Stimulated activated CD8-positive, alpha-beta memory T cell treated with anti-CD3 and anti-CD28 coated beads, Interleukin-4, amount 100 ng/mL, for 4 hours (primary cell): ENCODE measurements at regions not wholly inside any gene's neighbourhood (a gene's known extent, or its start where the extent isn't known, plus 50 kb on each side); places are given as distances from the start of the nearest gene placed in this dataset.

Experiments
- DNase-seq, 2 donors: peaks; one replicate each; pipeline ENCODE4 v3.0.0-alpha.2; 2020; ENCODE audit warnings: low read depth in 2 of 2, low spot score in 1 of 2

DNA sequence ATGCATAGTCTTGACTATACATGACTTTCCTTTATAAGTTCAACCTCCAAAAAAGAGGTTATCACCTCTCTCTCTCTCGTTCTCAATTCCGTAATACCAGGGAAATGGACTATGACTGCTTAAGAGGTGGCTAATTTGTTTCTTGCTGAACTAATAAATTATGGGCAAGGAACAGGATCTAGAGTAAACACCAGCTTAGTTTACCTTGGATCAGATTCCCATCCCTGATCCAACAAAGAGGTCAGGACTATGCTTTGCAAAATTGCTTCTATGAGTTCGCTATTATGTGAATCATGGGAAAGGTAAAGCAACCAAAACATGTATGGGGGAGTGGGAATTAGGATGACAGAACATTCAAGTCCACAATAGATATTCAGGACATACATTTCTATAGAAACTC is 630.7 kb downstream of the HACE1 start:
- DNase-seq, result no peak

GRCh38 chr6:104227508-104227907 is 632.2 kb downstream of the HACE1 start:
- DNase-seq, result no peak

- DNase-seq, result no peak
These were observed 632.8 kb downstream of the HACE1 start for GRCh38 chr6:104226790-104227446.

DNA sequence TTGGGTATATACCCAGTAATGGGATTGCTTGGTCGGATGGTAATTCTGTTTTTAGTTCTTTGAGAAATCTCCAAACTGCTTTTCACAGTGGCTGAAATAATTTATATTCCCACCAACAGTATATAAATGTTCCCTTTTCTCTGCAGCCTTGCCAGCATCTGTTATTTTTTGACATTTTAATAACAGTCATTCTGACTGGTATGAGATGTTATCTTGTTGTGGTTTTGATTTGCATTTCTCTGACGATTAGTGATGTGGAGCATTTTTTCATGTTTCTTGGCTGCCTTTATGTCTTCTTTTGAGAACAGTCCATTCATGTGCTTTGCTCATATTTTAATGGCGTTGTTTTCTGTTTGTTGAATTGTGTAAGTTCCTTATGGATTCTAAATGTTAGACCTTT is 641.6 kb downstream of the HACE1 start:
- DNase-seq, result no peak

DNA sequence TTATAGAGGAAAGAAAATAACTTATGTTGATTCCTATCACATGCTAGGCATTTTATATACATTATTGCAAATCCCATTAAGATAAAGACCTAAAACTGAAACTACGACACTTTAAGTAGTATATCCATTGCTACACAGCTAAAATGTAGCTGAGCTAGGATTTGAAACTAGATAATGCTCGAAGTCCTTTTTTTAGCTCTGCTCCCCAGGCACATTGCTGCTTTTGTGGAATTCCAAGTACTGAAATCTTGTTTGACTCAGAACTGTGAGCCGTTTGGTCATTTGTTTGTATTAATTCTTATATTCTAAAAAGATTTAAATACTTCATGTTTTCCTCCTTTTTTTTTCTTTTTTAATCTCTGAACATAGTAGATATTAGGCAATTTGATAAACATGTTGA is 644.8 kb downstream of the HACE1 start:
- no peak for DNase-seq

DNA sequence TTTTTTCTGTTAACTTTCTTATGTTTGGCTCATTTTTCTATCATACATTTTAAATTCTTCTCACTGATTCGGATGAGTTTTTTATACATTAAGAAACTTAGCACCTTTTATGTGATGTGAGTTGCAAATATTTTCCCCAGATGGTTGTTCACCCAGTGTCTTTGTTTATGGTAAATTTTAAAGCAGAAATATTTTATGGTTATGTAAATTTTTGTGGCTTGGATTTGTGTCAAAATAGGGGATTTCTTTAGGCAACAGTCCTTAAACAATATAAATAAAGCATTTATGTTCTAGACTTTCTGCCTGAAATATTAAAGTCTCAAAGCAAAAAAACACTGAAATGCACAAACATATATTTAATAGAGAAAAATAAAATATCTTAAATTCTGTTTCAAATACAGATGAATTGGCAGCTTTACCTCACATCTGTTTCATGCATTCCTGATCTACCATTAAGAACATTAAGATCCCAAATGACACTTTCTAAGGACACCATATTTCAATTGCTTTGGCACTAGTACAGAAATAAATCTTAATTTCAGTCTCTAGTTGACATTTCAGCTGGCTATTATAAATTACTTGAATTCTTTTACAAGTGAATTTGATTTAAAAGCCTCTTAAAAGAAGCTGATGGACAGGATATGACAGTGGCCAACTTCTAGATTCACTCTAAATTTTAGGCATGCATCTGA is 646.6 kb downstream of the HACE1 start:
- DNase-seq, result no peak

- DNase-seq, result no peak
These were observed 652.1 kb downstream of the HACE1 start for GRCh38 chr6:104207635-104208034.

DNA sequence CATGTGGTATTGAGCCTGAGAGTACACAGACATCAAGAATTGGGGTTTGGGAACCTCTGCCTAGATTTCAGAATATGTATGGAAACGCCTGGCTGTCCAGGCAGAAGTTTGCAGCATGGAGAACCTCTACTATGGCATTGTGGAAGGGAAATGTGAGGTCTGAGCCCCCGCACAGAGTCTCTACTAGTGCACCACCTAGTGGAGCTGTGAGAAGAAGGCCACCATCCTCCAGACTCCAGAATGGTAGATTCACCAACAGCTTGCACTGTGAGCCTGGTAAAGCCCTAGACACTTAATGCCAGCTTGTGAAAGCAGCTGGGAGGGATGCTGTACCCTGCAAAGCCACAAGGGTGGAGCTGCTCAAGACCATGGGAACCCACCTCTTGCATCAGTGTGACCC is 658.2 kb downstream of the HACE1 start:
- no peak for DNase-seq

DNA sequence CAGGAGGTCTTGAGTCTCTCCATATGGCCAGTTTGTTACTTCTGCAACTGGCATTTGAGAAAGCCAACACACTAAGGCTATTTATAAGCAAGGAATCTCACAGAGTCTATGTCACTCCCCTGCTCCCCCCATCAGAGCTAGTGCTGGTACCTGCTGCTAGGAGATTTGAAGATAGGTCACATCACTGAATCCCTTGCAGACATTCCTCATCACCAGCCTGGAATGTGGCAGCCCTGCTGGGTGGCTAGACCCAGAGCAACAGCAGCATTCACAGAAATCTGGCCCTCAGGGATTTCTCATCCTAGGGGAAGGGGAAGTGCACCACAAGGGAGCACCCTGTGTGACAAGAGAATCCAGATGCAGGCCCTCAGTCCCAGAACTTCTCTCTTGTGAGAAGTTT is 672.1 kb downstream of the HACE1 start:
- DNase-seq, result no peak

DNA sequence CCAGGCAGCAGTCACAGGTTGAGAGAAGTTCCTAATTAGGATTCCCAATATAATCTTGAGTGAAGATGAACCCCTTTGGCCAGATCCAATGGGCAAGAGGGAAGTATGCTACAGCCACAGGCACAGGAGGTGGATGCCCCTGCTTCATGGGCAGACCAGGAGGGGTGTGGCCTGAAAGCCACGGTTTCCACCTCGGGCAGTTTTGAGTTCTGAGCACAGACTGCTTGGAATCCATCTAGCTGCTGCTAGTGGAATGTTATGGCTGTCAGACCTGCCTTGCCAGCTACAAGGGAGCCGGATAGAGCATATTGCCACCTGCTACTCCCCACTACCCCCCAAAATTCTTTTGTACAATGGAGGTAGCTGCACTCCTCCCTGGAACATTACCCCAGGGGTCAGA is 672.9 kb downstream of the HACE1 start:
- no peak for DNase-seq

DNA sequence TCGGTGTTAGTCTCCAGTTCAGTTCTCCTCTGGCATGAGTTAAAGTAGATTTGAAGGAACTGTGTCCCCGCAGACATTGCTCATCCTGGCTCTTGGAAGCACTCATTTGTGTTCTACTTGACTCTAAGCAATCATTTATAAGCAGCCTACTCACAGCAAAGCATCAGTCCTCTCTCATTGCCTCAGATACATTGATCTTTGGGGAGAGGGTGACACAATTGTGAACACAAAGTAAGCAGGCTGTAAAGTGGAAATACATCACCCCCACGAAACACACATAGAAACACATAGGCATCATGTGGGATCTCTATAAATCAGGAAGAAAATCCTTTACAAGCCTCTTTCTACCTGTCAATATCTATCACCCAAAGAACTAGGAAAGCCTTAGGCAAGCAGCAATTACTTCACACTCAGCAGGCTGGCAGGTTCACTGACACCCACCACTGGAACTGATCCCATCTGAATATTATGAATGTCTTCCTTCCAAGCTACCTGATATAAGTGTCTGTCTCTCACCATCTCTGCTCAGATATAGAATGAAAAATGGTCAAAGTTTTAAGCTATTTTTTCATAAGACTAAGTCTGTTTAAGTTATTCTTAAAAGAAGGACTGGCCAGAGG is 675.8 kb downstream of the HACE1 start:
- DNase-seq, result no peak

DNA sequence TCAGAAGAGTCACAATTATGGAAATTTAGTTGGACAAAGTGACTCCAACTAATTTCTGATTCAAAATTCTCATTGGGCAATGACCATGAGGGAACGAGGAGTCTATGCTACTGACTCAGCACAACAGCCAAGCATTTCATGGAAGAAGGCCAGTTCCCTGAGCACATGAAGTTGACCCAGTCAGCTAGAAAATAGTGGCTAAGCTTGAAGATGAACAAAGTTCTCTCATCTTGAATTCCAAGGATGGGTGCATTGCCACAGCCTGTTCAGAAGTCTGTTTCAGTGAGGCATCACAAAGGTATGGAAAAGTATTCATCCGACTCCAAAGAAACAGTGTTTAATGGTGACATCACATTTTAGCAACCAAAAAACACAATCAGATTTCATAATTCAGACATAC is 676.9 kb downstream of the HACE1 start:
- no peak for DNase-seq

DNA sequence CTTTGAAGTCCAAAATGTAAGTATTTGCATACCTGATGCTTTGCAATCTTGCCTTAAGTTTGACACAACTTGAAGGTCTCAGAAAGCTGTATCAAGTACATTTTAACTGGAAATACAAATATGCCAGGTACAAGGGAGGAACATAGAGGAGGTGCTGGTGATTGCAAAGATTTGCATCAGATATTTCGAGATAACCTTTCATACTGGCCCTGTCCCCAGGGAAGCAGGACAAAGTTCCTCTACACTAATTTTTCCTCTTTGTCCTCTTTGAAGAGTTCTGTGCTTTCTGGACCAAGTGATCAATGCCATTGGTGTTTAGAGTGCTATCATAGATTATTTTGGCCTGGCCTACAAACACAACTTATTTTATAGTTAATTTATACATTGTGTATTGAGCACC is 686.1 kb downstream of the HACE1 start:
- no peak for DNase-seq

- no peak for DNase-seq
These were observed 689.3 kb downstream of the HACE1 start for GRCh38 chr6:104170401-104170800.

GRCh38 chr6:104166055-104166668 is 693.6 kb downstream of the HACE1 start:
- DNase-seq, result no peak

DNA sequence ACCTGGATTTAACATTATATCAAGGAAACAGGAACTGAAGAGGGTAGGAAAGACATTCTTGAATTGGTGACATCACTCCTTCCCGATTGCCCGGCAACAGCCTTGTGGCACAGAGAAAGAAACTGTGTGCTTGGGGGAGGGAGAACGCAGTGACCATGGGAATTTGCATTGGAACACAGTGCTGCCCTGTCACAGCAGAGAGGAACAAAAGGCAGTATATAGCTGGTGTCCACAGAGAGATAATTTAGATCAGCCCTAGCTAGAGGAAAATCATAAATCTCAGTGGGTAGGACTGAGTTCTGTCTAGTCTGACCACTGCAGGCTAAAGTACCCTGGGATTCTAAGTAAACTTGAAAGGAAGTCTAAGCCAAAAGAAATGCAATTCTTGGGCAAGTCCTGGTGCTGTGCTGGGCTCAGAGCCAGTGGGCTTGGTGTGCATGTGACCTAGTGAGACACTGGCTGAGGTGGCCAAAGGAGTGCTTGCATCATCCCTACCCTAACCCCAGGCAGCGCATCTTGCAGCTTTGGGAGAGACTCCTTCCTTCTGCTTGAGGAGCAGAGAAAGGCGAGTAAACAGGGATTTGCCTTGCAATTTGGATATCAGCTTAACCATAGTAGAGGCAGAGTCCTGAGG is 697.6 kb downstream of the HACE1 start:
- DNase-seq, result no peak

GRCh38 chr6:104159045-104159618 is 700.6 kb downstream of the HACE1 start:
- no peak for DNase-seq

GRCh38 chr6:104143757-104144156 is 716.0 kb downstream of the HACE1 start:
- DNase-seq, result no peak

DNA sequence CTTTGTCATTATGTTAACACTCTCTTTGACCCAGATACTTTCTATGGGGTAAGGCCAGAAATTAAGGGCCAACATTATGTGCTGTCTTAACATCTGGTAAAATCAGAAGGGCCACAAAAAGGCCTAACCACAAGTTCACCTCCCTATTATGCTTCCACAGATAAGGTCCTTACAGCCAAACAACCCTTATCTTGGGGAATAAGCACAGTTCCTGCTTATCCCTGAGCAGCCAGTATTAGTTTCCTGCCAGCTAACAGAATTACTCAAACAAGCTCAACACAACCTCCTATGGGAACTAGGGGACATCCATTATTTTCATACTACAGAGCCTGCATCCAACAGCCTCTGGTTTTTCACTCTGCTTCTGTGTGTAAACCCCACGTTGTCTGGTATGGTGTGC is 724.8 kb downstream of the HACE1 start:
- no peak for DNase-seq

DNA sequence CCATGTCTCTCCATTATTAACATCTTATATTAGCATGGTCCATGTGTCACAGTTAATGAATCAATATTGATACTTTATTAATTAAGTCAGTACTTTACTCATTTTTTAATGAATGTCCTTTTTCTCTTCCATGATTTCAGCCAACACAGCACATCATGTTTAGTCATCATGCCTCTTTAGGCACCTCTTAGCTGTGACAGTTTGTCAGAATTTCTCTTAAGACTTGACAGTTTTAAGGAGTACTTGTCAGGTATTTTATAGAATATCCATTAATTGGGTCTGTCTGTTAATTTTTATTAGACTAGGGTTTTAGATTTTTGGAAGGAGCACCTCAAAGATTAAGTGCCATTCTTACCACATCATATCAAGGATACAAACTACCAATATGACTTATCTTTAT is 729.4 kb downstream of the HACE1 start:
- DNase-seq, result no peak

- DNase-seq, result no peak
These were observed 733.3 kb downstream of the HACE1 start for GRCh38 chr6:104126315-104127005.
